Endothelial cell of umbilical vein (primary cell): ENCODE measurements at regions not wholly inside any gene's neighbourhood (a gene's known extent, or its start where the extent isn't known, plus 50 kb on each side); places are given as distances from the start of the nearest gene placed in this dataset.
"Not testable (repeated sequence)": the region's sequence is repeated elsewhere in the genome, so short reads cannot be mapped to it uniquely, and the experiment has no call there.

Source experiments
- BruUV-seq: library from RNA; stranded (reverse); fragments of 400-500 nt; replicated peaks from 2 replicates; lab custom pipeline; 2021; lab: Mats Ljungman, UMichigan
- CTCF ChIA-PET: fragments of 300-600, 350-600 bp; sonication (Branson Sonifier 250); formaldehyde crosslinking; loops from one replicate; lab custom pipeline; 2021; ENCODE audit warnings: antibody characterized with exemption, inconsistent platforms; lab: Charles Lee
- POLR2A ChIA-PET: fragments of 300-600, 350-600 bp; sonication (Branson Sonifier 250); formaldehyde crosslinking; loops from one replicate; lab custom pipeline; 2021; ENCODE audit warnings: antibody characterized with exemption, inconsistent platforms; lab: Charles Lee
- DNase-seq: peaks from one replicate; pipeline ENCODE4 v3.0.0-alpha.2; 2011; ENCODE audit warnings: low read depth, low spot score
- FAIRE-seq: peaks from 2 replicates; lab custom pipeline; 2011; peaks lifted over from hg19 to GRCh38; lab: Jason Lieb, UNC
- H2AFZ ChIP-seq: 2 replicates; pipeline ENCODE4 v1.6.0; 2012; ENCODE audit warnings: low read depth, low read length, control low read depth, inconsistent platforms
- H3K27ac ChIP-seq: 2 replicates; pipeline ENCODE4 v1.5.1; 2011; ENCODE audit warnings: low read depth, mild to moderate bottlenecking, control low read depth, low read length, moderate library complexity; ENCODE audit not compliant: insufficient read depth
- H3K27me3 ChIP-seq, 2 experiments: 2 replicates each; pipeline versions ENCODE4 v1.6.0 to v1.6.1; 2011; ENCODE audit warnings: low read length in 2 of 2, mixed read lengths in 1 of 2; ENCODE audit not compliant: control insufficient read depth in 2 of 2, insufficient read depth in 2 of 2
- H3K36me3 ChIP-seq, 2 experiments: 2 replicates in 1 of 2; 3 replicates in 1 of 2; pipeline ENCODE4 v1.5.1; 2011; ENCODE audit warnings: low read length in 2 of 2, mild to moderate bottlenecking in 1 of 2, moderate library complexity in 1 of 2; ENCODE audit not compliant: control insufficient read depth in 2 of 2, insufficient read depth in 2 of 2; ENCODE audit errors: extremely low read depth in 1 of 2
- H3K4me1 ChIP-seq: 3 replicates; pipeline ENCODE4 v1.5.1; 2011; ENCODE audit warnings: mild to moderate bottlenecking, low read length; ENCODE audit not compliant: control insufficient read depth, insufficient read depth; ENCODE audit errors: extremely low read depth
- H3K4me2 ChIP-seq: 2 replicates; pipeline ENCODE4 v1.6.1; 2011; ENCODE audit warnings: low read length, control low read depth, mixed read lengths; ENCODE audit not compliant: insufficient read depth
- H3K4me3 ChIP-seq, 3 experiments: fragments of 200-600 bp in 1 of 3; sonication (generic), shearing (Covaris generic) in 1 of 3; replicated peaks in 1 of 3; 2 replicates each; pipeline ENCODE4 v1.5.1; 2011 to 2016; ENCODE audit warnings: control low read depth in 3 of 3, low read length in 3 of 3, mild to moderate bottlenecking in 2 of 3, inconsistent platforms in 1 of 3, low read depth in 1 of 3, moderate library complexity in 1 of 3; ENCODE audit not compliant: insufficient read depth in 1 of 3
- H3K79me2 ChIP-seq: 2 replicates; pipeline ENCODE4 v1.6.0; 2012; ENCODE audit warnings: low read length, inconsistent platforms; ENCODE audit not compliant: control insufficient read depth, insufficient read depth
- H3K9ac ChIP-seq: replicated peaks from 2 replicates; pipeline ENCODE3; 2011; ENCODE audit warnings: low read length, control low read depth; ENCODE audit not compliant: insufficient read depth; ENCODE audit errors: extremely low read depth
- H3K9me1 ChIP-seq: replicated peaks from 3 replicates; pipeline ENCODE4 v1.6.0; 2011; ENCODE audit warnings: mild to moderate bottlenecking, low read length; ENCODE audit not compliant: control insufficient read depth, insufficient read depth; ENCODE audit errors: extremely low read depth
- H3K9me3 ChIP-seq: replicated peaks from 2 replicates; pipeline ENCODE4 v1.5.1; 2012; ENCODE audit warnings: low read length, inconsistent platforms; ENCODE audit not compliant: control insufficient read depth, insufficient read depth
- H4K20me1 ChIP-seq: replicated peaks from 2 replicates; pipeline ENCODE3; 2011; ENCODE audit warnings: mild to moderate bottlenecking, low read length; ENCODE audit not compliant: control insufficient read depth, insufficient read depth; ENCODE audit errors: extremely low read depth
- EZH2 ChIP-seq: IDR thresholded peaks from 2 replicates; pipeline ENCODE4 v1.6.1; 2012; ENCODE audit warnings: borderline replicate concordance, low read depth, mild to moderate bottlenecking, moderate library complexity, low read length, inconsistent platforms; ENCODE audit not compliant: severe bottlenecking
- GATA2 ChIP-seq: IDR thresholded peaks from 2 replicates; pipeline ENCODE4 v1.7.0; 2011; ENCODE audit warnings: low read depth, mild to moderate bottlenecking, moderate library complexity, mixed read lengths, low read length; ENCODE audit not compliant: insufficient read length, insufficient read depth
- JUN ChIP-seq: IDR thresholded peaks from 2 replicates; pipeline ENCODE4 v1.6.1; 2011; ENCODE audit warnings: borderline replicate concordance, low read depth; ENCODE audit not compliant: insufficient read length, insufficient read depth
- POLR2AphosphoS5 ChIP-seq: IDR thresholded peaks from 2 replicates; pipeline ENCODE4 v1.6.1; 2012; ENCODE audit warnings: low read depth, mild to moderate bottlenecking, control low read depth, low read length, moderate library complexity; ENCODE audit not compliant: insufficient read depth
- dilution Hi-C: fragments of 300-500 bp; cut with MboI; formaldehyde crosslinking; loops from one replicate; pipeline ENCODE4 v1.15.0; 2019; ENCODE audit warnings: low sequenced_read_pairs; ENCODE audit not compliant: extremely low pct_ligation_motif_present
- intact Hi-C: fragments of 100-400 bp; cut with micrococcal nuclease; formaldehyde crosslinking; loops from one replicate; pipeline ENCODE4 v1.10.0; 2022

GRCh38 chr15:47912910-47913309, 195.6 kb downstream of the SEMA6D start:
- H2AFZ ChIP-seq, H3K27me3 ChIP-seq, H3K9me3 ChIP-seq, dilution Hi-C loops, H3K4me2 ChIP-seq, H3K9ac ChIP-seq, H3K9me1 ChIP-seq, H3K4me3 ChIP-seq, H3K27ac ChIP-seq, BruUV-seq, DNase-seq, H3K4me1 ChIP-seq, H4K20me1 ChIP-seq, FAIRE-seq, POLR2A ChIA-PET, H3K79me2 ChIP-seq, CTCF ChIA-PET, intact Hi-C loops, H3K36me3 ChIP-seq: not testable (repeated sequence)

GRCh38 chr15:47917881-47918280, 200.6 kb downstream of the SEMA6D start:
- no peak overlapping the region for H3K27ac ChIP-seq
- no peaks in the 10 kb centered on the region for H4K20me1 ChIP-seq
- no peak overlapping the region for H3K4me3 ChIP-seq
- H3K4me1 ChIP-seq = no peaks in the 10 kb centered on the region
- H3K36me3 ChIP-seq = no peaks in the 10 kb centered on the region
- no peak overlapping the region for H3K4me2 ChIP-seq
- H3K9me1 ChIP-seq = no peaks in the 10 kb centered on the region
- DNase-seq (no peak), FAIRE-seq (no peak)
- no peak overlapping the region for H2AFZ ChIP-seq
- TF ChIP-seq EZH2 (no peak), POLR2AphosphoS5 (no peak), GATA2 (no peak), JUN (no peak)
- ChIA-PET POLR2A (no interaction called here), CTCF (no interaction called here)
- BruUV-seq = no TSS peak
- intact Hi-C loops = no loop called here
- no peaks in the 10 kb centered on the region for H3K9me3 ChIP-seq
- H3K9ac ChIP-seq = no peak overlapping the region
- H3K79me2 ChIP-seq = no peaks in the 10 kb centered on the region
- H3K27me3 ChIP-seq = no peaks in the 10 kb centered on the region
- dilution Hi-C loops = no loop called here
